NOMO-1 treated with dmso at 0.1 percent for 144 hours (cell line): ENCODE measurements at regions not wholly inside any gene's neighbourhood (a gene's known extent, or its start where the extent isn't known, plus 50 kb on each side); places are given as distances from the start of the nearest gene placed in this dataset.

Experiments
- DNase-seq: peaks from one replicate; lab custom pipeline; 2025; ENCODE audit not compliant: unreplicated experiment; lab: John Stamatoyannopoulos, UW

DNA sequence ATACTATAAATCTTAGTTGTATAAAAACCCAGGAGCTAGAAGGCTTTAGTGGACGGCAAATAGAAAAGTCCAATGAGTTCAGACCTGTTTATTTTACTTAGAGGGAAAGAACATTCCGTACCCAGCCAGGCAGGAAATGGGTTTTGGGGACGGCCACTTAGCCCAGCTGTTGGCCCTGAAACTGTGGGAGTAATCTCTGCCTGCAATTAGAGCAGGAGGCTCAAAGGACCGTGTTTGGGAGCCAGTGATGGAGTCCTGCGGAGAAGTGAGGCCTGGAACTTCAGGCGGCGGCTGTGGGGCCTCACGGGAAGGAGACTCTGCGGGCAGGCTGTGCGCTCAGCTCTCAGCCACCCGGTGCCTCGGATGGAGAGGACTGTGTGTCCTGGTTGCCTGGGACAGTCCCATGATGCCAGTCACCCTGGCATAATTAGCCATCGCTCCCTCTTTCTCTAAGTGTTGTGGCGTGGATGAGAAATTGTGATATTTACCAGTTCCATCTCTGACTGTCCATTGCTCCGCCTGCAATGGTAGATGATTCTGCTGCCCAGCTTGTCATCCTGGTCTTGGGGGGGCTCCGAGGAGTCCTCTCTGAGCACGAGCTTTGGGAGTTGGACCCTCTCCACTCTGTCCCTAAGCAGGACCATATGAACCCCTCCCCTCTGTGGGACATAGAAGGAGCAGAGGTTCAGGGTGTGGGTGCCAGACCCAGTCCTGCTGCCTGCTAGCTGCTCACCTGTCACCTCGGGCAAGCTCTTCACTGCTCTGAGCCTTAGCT lies 530.3 kb downstream of the TBC1D22A start:
- DNase-seq, result no peak

DNA sequence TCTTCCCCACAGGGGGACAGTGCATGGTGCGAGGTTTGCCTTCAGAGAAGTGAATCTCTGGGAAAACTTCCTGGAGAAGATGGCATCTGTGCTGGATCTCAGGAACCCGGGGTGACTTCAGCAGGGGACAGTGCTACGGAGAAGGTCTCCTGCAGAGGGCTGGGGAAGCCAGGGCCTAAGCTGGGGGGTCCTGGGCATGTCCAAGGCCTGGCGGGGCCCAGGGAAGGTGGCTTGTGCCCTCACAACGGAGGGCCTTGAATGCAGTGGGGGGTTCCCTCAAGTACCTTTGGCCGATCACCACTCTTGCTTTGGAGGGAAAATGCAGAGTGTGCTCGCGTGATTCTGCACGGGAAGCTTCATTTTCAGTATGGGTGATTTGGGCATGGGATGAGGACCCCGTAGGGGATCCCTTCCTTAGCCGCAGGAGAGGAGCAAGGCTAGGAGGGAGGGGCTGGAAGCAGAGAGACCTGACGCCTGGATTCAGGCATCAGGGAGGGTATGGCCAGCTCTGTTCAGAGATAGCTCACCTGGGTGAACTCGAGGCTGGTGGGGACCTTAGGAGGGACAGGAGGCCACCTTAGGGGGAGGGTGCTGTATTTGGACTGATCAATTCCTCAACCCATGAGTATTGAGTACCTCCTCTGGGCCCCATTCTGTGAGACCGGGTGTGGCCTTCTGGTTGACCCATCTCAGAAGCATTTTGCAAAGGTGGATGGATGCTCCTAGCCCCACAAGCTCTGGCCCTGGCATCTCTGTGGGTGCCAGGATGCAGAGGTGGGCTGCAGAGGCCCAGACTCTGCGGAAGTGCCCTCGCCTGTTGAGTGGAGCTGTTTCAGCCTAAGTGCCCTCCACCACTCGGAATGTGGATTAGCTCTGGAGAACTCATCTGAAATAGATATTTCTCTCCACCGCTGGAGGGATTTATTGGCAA lies 529.4 kb downstream of the TBC1D22A start:
- no peak for DNase-seq

DNA sequence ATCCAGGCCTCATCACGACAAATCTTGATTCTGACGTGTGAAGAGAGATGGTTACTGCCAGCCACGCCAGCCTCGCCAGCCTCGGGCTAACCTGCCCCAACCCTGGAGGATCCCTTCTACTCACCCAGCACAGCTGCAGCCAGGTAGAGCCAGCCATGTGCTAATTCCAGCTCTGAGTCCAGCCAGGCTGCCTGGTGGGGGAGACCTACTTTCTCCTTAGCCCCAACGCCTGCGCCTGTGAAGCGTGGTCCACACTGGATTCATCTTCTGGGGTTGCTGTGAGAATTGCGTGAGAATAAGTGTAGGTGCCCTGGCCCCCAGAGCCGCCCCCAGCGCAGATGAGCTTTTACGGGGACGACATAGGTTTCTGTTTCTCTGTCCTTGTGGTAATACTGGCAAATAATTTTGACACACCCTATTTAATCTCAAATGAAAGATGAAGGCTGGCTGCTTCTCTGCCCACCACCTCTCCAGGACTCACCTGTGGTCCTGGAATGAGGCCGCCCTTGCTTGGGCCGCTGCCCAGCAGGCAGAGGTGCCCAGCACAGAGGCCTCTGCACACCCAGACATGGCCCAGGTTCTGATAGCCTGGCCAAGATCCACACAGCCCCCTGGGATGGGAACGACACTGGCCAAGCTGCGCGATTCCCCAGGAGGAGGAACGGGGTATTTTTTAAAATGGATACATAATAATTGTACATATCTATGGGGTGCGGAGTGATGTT lies 528.4 kb downstream of the TBC1D22A start:
- DNase-seq, result no peak

DNA sequence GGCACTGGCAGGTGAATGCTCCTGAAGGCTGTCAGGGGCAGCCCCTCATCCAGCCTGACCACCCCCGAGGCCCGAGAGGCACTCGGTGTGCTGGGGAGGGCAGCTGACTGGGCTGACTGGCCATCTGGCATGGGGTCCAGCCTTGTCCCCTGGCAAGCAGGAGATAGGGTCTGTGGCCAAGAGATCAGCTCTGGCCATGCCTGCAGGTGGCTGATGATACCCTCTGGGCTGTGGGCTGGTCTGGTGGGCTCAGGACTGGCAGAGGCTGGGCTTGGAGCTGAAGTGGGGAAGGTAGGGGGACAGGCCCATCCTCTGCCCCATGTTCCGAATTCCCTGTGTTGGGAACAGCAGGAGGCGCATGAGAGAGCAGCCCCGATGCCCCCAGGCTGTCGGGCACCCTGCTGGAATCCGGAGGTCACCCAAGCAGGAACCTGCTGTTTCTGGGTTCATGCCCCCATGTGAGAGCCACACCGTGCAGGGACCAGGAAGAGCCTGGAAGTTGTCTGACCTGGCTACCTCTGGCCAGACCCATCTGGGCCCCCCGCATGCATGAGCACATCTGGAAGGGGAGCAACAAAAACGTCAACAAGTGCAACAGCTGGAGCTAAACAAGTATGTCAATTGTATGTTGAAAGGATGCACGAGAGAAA lies 527.0 kb downstream of the TBC1D22A start:
- DNase-seq, result no peak

DNA sequence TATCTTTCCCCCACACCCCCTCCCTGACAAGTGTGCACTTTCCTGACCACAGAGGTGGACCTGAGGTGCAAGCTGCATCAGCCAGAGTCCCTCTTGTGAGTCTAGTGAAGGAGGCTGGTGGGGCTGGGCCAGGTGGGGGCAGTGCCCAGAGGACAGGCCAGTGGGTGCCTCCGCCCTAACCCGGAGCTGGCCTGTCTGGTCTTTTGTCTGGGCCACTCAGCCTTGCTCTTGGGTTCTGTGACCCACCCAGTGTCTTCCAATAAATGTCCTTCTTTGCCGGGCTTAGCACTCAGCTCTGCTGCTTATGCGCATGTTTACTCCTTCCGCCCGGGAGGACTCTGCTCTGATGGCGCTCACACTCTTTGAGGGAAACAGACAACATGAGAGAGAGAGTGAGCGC lies 526.2 kb downstream of the TBC1D22A start:
- DNase-seq, result no peak

GRCh38 chr22:47287516-47287915 lies 525.1 kb downstream of the TBC1D22A start:
- no peak for DNase-seq

- no peak for DNase-seq
Measured at GRCh38 chr22:47286590-47286989, 524.1 kb downstream of the TBC1D22A start.

GRCh38 chr22:47285981-47286380 lies 523.5 kb downstream of the TBC1D22A start:
- DNase-seq, result no peak

- DNase-seq, result no peak
Measured at GRCh38 chr22:47284822-47285221, 522.4 kb downstream of the TBC1D22A start.

DNA sequence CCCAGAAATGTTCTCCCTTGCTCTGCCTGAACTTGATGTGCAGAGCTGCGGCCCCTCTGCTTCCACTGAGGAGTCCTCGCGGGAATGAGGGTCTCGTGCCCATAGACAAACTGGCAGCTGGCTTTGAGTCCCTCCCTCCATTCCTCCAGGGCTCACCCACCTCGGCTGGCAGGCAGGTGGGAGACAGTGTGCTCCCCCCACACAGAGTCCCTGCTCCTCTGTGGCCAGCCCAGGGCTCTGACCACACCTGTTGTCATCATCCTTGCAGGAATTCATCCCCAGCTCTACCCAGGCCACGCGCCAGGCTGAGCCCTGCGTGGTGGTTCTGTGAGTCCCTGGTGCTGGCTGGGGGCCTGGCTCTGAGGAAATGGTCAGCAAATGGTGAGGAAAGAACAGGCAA lies 521.9 kb downstream of the TBC1D22A start:
- no peak for DNase-seq

- no peak for DNase-seq
Measured at GRCh38 chr22:47283616-47284270, 521.3 kb downstream of the TBC1D22A start.

DNA sequence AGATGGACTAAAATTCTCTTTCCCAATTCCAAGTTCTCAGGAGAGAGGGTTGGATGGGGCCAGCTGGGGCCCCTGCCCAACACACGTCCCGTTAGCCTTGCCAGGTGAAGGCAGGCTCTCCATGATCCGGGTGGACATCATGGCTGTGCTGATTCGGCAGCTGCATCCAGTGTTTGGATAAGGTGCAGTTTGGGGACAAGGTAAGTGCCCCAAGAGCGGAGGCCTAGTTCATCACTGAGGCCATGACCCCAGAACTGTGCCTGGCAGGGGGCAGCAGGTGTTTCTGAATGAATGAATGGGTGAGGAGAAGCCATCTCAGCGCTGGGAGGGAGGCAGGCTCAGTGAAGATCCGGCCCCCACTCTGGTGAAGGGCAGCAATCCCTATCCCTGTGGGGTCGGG lies 520.4 kb downstream of the TBC1D22A start:
- DNase-seq, result no peak

- DNase-seq, result no peak
Measured at GRCh38 chr22:47282366-47282765, 519.9 kb downstream of the TBC1D22A start.

DNA sequence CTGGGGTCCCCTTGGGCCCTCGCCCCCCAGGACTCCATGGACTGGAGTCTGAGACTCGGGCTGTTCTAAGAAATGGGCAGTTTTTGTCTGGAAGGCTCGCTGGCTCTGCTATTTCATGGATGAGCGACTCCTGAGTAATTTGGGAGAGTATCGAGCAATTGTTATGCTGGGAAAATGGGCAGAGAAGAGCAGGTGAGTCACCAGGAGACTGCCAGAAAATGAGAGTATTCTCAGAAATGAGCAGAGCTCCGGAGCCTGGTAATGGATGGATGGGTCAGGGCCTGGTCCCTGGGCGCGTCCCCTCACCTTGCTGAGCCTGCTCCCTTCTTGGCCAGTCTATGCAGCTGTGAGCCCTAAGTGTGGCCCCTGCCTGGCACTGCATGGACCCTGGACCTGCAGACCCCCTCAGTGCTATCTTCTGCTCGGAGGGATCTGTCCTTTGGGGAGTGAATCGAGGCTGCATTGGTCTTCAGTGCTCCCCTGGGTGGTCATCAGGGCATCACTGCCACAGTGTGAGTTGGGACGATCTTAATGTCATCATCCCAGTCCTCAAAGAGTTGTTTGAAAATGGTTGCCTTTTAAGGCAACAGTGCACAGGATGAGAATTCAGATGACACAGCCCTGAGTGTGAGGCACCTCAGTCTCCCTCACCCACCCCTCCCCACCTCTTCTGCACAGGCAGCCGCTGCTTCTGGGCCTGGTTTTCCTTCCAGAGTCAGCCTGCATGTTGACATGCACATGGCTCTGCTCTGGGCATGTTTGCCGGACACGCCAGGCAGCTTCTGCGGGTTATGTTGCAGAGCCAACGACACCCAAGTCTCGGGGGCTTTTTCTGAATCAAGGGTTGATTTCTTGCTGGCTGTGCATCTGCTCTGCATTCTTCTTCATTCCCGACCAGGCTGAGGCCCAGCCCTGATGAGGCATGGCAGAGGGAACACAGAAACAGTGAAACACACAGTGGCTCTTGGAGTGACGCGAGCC lies 519.0 kb downstream of the TBC1D22A start:
- DNase-seq, result no peak

DNA sequence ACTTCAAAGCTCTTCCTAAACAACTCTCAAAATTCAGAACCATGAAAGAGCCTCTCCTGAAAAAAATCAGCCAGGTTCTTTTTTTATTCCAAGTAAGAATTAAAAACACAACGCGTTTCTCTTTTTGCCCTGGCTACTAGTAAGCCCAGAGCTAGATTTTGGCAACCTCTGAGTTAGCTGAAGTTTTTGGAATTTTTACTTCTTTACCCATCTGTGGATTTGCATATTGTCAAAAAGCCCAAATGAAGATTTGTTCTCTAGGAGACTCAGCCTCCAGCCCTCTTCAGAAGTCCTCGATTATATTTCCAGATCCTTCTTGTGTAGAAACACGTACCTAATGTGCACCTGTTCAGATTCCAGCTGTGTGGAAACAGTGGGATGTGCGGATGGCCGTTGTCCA lies 517.9 kb downstream of the TBC1D22A start:
- no peak for DNase-seq

GRCh38 chr22:47279746-47280145 lies 517.3 kb downstream of the TBC1D22A start:
- no peak for DNase-seq

DNA sequence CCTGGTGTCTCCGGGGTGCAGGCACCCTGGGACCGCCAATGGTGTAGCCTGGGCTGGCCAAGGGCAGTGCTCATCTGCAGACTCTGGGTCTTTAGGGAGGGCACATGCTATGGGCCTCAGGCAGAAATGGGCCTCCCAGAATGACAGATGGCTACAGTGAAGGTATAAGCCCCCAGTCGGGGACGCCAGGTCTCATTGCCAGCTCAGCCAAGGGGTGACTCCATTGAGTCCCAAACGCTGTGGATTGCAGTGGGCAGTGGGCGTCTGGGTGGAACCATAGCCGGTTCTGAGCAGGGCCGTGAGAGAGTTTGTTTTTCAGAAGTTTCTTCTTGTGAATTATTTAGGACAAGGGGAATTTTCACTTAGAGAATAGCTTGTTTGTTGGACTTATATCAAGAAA lies 516.9 kb downstream of the TBC1D22A start:
- no peak for DNase-seq

- DNase-seq, result no peak
Measured at GRCh38 chr22:47278655-47279054, 516.2 kb downstream of the TBC1D22A start.

GRCh38 chr22:47277531-47277930 lies 515.1 kb downstream of the TBC1D22A start:
- DNase-seq, result no peak
